ENCODE measurements at regions not wholly inside any gene's neighbourhood (a gene's known extent, or its start where the extent isn't known, plus 50 kb on each side); places are given as distances from the start of the nearest gene placed in this dataset.

DNA sequence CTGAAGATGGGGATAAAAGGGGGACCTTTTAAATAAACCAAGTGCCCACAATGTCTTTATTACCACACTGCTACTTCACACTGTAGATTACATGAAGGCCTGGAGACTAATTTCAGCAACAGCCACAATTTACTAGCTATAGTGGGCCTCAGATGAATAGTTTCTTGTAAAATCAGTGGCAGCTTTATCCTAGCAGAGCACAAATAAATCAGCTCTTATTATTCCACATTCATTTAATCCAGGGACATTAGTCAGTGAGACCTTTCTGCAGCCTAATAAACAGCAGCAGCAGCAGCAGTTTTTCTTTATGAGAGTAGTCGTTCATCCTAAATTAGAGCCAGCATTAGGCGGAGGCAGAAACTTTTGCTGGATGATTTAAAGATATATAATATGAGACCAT, 542.3 kb downstream of the PSAT1 start:
- no peaks in the 10 kb centered on the region for H3K36me3 ChIP-seq (ENCODE audit: control insufficient read depth, insufficient read depth, low read length)
- no peaks in the 10 kb centered on the region for H3K4me1 ChIP-seq
- no peaks in the 10 kb centered on the region for H3K79me2 ChIP-seq
- no peak overlapping the region for H3K4me3 ChIP-seq (ENCODE audit: low read depth, low read length)
- no peaks in the 10 kb centered on the region for H3K9me3 ChIP-seq (ENCODE audit: control insufficient read depth, low read length)
- no peak overlapping the region for H3K4me2 ChIP-seq (ENCODE audit: low read length)
- TF ChIP-seq, protein P1, sequence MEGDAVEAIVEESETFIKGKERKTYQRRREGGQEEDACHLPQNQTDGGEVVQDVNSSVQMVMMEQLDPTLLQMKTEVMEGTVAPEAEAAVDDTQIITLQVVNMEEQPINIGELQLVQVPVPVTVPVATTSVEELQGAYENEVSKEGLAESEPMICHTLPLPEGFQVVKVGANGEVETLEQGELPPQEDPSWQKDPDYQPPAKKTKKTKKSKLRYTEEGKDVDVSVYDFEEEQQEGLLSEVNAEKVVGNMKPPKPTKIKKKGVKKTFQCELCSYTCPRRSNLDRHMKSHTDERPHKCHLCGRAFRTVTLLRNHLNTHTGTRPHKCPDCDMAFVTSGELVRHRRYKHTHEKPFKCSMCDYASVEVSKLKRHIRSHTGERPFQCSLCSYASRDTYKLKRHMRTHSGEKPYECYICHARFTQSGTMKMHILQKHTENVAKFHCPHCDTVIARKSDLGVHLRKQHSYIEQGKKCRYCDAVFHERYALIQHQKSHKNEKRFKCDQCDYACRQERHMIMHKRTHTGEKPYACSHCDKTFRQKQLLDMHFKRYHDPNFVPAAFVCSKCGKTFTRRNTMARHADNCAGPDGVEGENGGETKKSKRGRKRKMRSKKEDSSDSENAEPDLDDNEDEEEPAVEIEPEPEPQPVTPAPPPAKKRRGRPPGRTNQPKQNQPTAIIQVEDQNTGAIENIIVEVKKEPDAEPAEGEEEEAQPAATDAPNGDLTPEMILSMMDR (IDR thresholded peaks at IDR 0.05), result no peak
- no peak overlapping the region for H3K9ac ChIP-seq
- H2AFZ ChIP-seq, result no peak overlapping the region
- no peak overlapping the region for H3K27ac ChIP-seq
- no peaks in the 10 kb centered on the region for H3K27me3 ChIP-seq (ENCODE audit: control insufficient read depth, insufficient read depth, low read length)

DNA sequence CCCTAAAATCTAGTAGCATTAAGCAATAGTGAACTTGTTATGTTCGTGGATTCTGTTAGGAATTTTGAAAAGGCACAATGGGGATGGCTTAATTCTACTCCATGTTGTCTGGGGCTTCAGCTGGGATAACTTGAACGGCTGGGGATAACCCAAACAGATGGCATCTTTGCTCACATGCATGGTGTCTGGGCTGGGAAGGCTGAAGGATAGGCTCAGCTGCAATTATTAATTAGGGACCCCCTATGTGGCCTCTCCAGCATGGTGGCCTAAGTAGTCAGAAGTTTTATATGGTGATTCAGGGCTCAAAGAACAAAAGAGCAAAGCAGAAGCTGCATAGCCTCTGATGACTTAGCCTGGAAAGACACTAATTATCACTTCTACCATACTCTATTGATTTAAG, 551.1 kb downstream of the PSAT1 start:
- Histone ChIP-seq H3K27ac (no peak overlapping the region), H3K79me2 (no peaks in the 10 kb centered on the region), H3K9ac (no peak overlapping the region), H3K36me3 (ENCODE audit: control insufficient read depth, insufficient read depth, low read length) (no peaks in the 10 kb centered on the region), H3K4me3 (ENCODE audit: low read depth, low read length) (no peak overlapping the region), H3K9me3 (ENCODE audit: control insufficient read depth, low read length) (no peaks in the 10 kb centered on the region), H3K27me3 (ENCODE audit: control insufficient read depth, insufficient read depth, low read length) (no peaks in the 10 kb centered on the region), H3K4me2 (ENCODE audit: low read length) (no peak overlapping the region), H2AFZ (no peak overlapping the region), H3K4me1 (no peaks in the 10 kb centered on the region)
- TF ChIP-seq, protein P1 (IDR thresholded peaks at IDR 0.05), result no peak

DNA sequence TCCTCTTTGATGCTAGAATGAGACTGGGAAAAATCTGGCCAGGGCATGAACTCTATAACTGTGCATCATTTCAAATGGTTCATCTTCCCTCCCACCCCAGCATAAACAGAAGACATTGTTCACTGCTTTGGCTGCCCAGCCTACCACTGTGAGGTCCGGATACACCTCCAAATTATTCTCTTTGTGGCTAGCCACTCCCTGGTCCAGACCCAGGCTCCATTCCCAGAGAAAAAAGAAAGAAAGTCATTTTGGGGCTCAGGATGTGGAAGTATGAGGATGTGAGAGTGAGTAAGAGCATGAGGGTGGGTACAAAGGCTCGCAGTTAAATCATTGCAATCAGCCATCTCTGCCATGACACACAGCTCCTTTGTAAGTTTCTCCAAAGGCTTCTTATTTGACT, 559.2 kb downstream of the PSAT1 start:
- Histone ChIP-seq H3K4me2 (ENCODE audit: low read length) (no peak overlapping the region), H3K27me3 (ENCODE audit: control insufficient read depth, insufficient read depth, low read length) (no peaks in the 10 kb centered on the region), H3K9me3 (ENCODE audit: control insufficient read depth, low read length) (no peaks in the 10 kb centered on the region), H2AFZ (no peak overlapping the region), H3K4me1 (no peaks in the 10 kb centered on the region), H3K79me2 (no peaks in the 10 kb centered on the region), H3K4me3 (ENCODE audit: low read depth, low read length) (no peak overlapping the region), H3K27ac (no peak overlapping the region), H3K9ac (no peak overlapping the region), H3K36me3 (ENCODE audit: control insufficient read depth, insufficient read depth, low read length) (no peaks in the 10 kb centered on the region)
- TF ChIP-seq, protein P1 (IDR thresholded peaks at IDR 0.05), result no peak

DNA sequence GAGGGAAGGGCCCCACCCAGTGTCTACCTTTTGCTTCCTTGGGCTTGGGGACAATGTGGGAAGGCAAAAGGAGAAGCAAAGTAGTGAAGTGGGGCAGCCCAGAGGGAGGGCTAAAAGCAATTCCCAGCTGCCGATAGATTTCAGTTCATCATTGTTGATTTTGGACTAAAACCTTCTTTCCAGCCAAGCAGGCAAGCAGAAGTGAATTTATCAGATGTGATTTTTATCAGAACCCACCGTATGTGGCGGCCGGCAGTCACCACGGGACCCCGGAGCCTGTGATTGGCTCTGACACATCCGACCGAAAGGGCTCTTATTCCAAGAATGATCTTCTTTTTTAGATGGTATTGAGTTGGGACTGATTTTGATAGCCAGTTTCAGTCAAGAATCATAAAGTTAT, 559.9 kb downstream of the PSAT1 start:
- H3K9me3 ChIP-seq (ENCODE audit: control insufficient read depth, low read length), result no peaks in the 10 kb centered on the region
- H3K36me3 ChIP-seq (ENCODE audit: control insufficient read depth, insufficient read depth, low read length), result no peaks in the 10 kb centered on the region
- no peak overlapping the region for H3K4me2 ChIP-seq (ENCODE audit: low read length)
- no peaks in the 10 kb centered on the region for H3K4me1 ChIP-seq
- TF ChIP-seq, protein P1 (IDR thresholded peaks at IDR 0.05), result no peak
- H3K27ac ChIP-seq, result no peak overlapping the region
- H3K4me3 ChIP-seq (ENCODE audit: low read depth, low read length), result no peak overlapping the region
- no peak overlapping the region for H3K9ac ChIP-seq
- H3K27me3 ChIP-seq (ENCODE audit: control insufficient read depth, insufficient read depth, low read length), result no peaks in the 10 kb centered on the region
- H2AFZ ChIP-seq, result no peak overlapping the region
- no peaks in the 10 kb centered on the region for H3K79me2 ChIP-seq

DNA sequence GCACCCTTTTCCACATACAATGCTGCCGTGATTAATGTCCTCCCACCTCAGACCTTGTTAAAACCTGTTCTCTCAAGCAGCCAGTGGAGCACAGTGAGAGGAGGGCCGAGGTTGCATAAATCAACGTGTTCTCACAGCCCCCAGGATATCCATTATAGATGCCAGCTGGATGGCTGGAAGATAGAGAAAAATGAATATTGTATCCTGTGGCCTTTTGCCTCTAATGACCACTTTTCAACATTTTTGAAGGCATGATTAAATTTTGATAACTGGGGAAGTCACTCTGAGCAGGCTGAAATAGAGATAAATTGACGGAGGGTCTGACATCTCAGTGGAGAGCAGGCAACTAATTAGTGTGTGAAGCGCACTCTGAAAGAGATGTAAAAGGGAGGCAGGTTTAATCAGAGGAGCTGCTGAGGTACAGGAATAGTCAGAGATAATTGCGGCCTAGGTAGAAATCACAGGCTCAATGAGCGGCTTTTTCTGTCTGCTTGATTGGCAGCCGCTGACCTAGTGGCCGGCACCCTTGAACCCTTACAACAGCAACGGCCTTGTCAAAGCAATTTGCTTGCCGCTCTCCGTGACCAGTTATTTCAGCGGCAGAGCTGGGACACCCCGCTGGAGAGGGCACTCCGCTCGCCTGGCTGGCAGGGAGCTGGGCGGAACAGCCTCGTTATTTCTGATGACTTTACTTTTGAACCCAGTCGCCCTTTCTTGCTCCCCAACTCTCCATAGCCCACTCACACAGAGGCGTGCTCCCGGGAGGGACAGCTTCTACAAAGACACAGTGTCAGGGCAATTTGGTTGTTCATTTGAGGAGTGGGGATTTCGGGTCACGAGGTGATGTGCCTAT, 560.7 kb downstream of the PSAT1 start:
- Histone ChIP-seq H3K9me3 (ENCODE audit: control insufficient read depth, low read length) (no peaks in the 10 kb centered on the region), H3K36me3 (ENCODE audit: control insufficient read depth, insufficient read depth, low read length) (no peaks in the 10 kb centered on the region), H3K27me3 (ENCODE audit: control insufficient read depth, insufficient read depth, low read length) (no peaks in the 10 kb centered on the region), H3K79me2 (no peaks in the 10 kb centered on the region), H3K4me2 (ENCODE audit: low read length) (no peak overlapping the region), H3K27ac (no peak overlapping the region), H3K4me3 (ENCODE audit: low read depth, low read length) (no peak overlapping the region), H2AFZ (no peak overlapping the region), H3K4me1 (no peaks in the 10 kb centered on the region), H3K9ac (no peak overlapping the region)
- TF ChIP-seq, protein P1 (IDR thresholded peaks at IDR 0.05), result no peak
